Stomach (tissue), 8 donors: ENCODE measurements at regions not wholly inside any gene's neighbourhood (a gene's known extent, or its start where the extent isn't known, plus 50 kb on each side); places are given as distances from the start of the nearest gene placed in this dataset.

ENCODE experiments used
- DNase-seq, 2 donors: peaks; one replicate each; pipeline versions ENCODE4 v3.0.0 to v3.0.0-alpha.2; 2013 to 2019
- H3K27ac ChIP-seq, 5 donors: fragments of 200-600 bp in 4 of 5; sonication (generic) in 4 of 5; one replicate each; pipeline ENCODE4 v1.5.1; 2013 to 2019; ENCODE audit warnings: mild to moderate bottlenecking in 1 of 5, moderate library complexity in 1 of 5
- H3K27me3 ChIP-seq, 3 donors: fragments of 200-600 bp; sonication (generic); one replicate each; pipeline ENCODE4 v1.5.1; 2017 to 2019; ENCODE audit warnings: mixed run types in 1 of 3
- H3K36me3 ChIP-seq, 4 donors: fragments of 200-600 bp; sonication (generic); 1 replicate in 3 of 4; 2 replicates in 1 of 4; pipeline ENCODE4 v1.5.1; 2016 to 2019
- H3K4me1 ChIP-seq, 4 donors: fragments of 200-600 bp; sonication (generic); one replicate each; pipeline ENCODE4 v1.5.1; 2016 to 2019
- H3K4me3 ChIP-seq, 4 donors: fragments of 200-600 bp; sonication (generic) in 3 of 4; one replicate each; pipeline ENCODE4 v1.5.1; 2016 to 2019; ENCODE audit warnings: mild to moderate bottlenecking in 1 of 4
- H3K9me3 ChIP-seq, 4 donors: fragments of 200-600 bp; sonication (generic); one replicate each; pipeline ENCODE4 v1.5.1; 2016 to 2019
- EP300 ChIP-seq: sonication (generic); formaldehyde crosslinking; IDR thresholded peaks from one replicate; pipeline ENCODE4 v1.6.1; 2017; ENCODE audit warnings: antibody characterized with exemption
- POLR2A ChIP-seq, 4 donors: fragments of 450-650 bp; IDR thresholded peaks; one replicate each; pipeline ENCODE4 v1.6.1; 2016; ENCODE audit warnings: antibody characterized with exemption in 4 of 4, control low read depth in 2 of 4, mild to moderate bottlenecking in 1 of 4, moderate library complexity in 1 of 4
- POLR2AphosphoS5 ChIP-seq, 3 donors: sonication (generic); formaldehyde crosslinking; IDR thresholded peaks; one replicate each; pipeline ENCODE4 v1.6.1; 2016; ENCODE audit warnings: antibody characterized with exemption in 3 of 3
- WGBS, 5 donors: extraction: QIAGEN DNeasy Blood & Tissue Kit in 3 of 5; methylation state at CpG; one replicate each; pipeline versions ENCODE4 v1.1.5 to v1.1.7; 2013 to 2018; 5-methylcytosine and 5-hydroxymethylcytosine counted together
- intact Hi-C: fragments of 100-400 bp; cut with DNase I; formaldehyde crosslinking; loops from one replicate; pipeline ENCODE4 v1.15.1; 2023; ENCODE audit warnings: low total_unique reads
- TF ChIP-seq, protein P1 (sequence below), 7 experiments: fragments of 450-650 bp in 4 of 7; fragments of 200-600 bp in 3 of 7; sonication (generic) in 3 of 7; IDR thresholded peaks; one replicate each; pipeline ENCODE4 v1.5.1; 2016 to 2019; ENCODE audit warnings: antibody characterized with exemption in 7 of 7, control low read depth in 2 of 7, mild to moderate bottlenecking in 1 of 7
- donor health status: healthy with polysubstance abuse.
- donor health status: Bipolar disorder and iron deficiency.
- donor health status: healthy.

DNA sequence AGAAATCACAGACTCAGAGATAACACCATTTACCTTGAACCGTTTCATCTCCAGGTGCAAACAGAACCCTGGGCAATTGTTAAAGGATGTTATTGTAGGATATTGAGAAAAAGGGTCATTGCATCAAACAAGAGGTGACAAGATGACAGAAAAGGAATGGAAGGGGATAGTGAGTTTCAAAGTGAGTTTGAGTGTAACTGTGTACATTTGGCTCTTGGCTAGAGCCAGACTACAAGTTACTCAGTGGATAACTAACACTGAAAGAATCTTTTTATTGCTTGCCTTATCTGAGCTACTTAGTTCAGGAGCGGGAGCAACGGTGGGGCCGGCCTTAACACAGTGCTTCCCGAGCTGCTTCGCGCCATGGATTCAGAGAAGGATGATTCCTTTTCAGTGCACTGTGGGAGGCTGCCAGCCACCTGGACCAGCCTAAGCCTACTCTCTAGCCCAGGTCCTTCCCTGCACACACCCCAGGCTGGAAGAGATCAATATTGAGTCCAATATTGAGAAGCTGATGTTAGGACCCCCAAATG is 193.4 kb downstream of the ATPSCKMT start:
- Histone ChIP-seq H3K4me3 (no peak overlapping the region), H3K36me3 (no peaks in the 10 kb centered on the region), H3K9me3 (peaks cover 0 to 25% (median 22%) of the 10 kb centered on the region in 4 donors), H3K27ac (no peak overlapping the region), H3K4me1 (no peaks in the 10 kb centered on the region), H3K27me3 (peaks cover 0 to 13% (median 2%) of the 10 kb centered on the region in 3 donors)
- intact Hi-C loops = no loop called here
- DNase-seq = no peak
- 28 to 54% (median 42%) methylated on average over 7 of the region's 7 CpGs for whole genome bisulfite sequencing, 5 donors
- TF ChIP-seq, protein P1, sequence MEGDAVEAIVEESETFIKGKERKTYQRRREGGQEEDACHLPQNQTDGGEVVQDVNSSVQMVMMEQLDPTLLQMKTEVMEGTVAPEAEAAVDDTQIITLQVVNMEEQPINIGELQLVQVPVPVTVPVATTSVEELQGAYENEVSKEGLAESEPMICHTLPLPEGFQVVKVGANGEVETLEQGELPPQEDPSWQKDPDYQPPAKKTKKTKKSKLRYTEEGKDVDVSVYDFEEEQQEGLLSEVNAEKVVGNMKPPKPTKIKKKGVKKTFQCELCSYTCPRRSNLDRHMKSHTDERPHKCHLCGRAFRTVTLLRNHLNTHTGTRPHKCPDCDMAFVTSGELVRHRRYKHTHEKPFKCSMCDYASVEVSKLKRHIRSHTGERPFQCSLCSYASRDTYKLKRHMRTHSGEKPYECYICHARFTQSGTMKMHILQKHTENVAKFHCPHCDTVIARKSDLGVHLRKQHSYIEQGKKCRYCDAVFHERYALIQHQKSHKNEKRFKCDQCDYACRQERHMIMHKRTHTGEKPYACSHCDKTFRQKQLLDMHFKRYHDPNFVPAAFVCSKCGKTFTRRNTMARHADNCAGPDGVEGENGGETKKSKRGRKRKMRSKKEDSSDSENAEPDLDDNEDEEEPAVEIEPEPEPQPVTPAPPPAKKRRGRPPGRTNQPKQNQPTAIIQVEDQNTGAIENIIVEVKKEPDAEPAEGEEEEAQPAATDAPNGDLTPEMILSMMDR (IDR thresholded peaks at IDR 0.05) = no peak
- no peak for TF ChIP-seq POLR2A (IDR thresholded peaks at IDR 0.05)
- no peak for TF ChIP-seq EP300
- no peak for TF ChIP-seq POLR2AphosphoS5 (IDR thresholded peaks at IDR 0.05)

DNA sequence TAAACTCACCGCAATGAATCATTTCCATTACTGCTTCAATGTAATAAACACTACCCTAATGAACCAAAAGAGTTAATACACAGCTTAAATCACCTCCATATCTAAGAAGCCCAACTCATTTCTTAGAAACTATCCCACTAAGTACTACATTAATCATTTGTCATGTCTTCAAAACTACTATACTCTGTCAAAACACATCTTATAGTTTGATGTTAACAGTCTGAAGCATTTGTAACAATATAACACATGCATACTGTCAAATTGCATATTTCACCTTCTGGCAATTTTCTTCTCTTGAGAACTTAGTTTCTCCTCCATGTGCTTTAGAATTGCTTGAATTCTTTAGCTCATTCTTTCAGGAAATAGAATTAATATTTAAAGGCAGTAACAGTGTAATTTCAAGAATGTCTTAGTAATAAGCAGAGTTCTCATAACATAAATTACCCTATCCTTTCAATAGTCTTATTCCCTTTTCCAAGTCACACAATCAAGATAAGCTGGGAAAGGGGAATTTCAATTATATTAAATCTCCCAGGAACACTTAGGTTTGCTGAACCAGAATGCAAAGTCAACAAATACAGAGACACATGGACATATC is 199.7 kb downstream of the ATPSCKMT start:
- Histone ChIP-seq H3K4me1 (no peaks in the 10 kb centered on the region), H3K9me3 (peaks cover 0 to 32% (median 26%) of the 10 kb centered on the region in 4 donors), H3K4me3 (no peak overlapping the region), H3K27ac (no peak overlapping the region), H3K27me3 (no peaks in the 10 kb centered on the region), H3K36me3 (no peaks in the 10 kb centered on the region)
- TF ChIP-seq EP300 (no peak), POLR2AphosphoS5 (IDR thresholded peaks at IDR 0.05) (no peak), POLR2A (IDR thresholded peaks at IDR 0.05) (no peak)
- TF ChIP-seq, protein P1 (IDR thresholded peaks at IDR 0.05) = no peak
- 71 to 98% (median 83%) methylated on average over 1 of the region's 1 CpG for WGBS, 5 donors
- no peak for DNase-seq
- intact Hi-C loops = no loop called here

DNA sequence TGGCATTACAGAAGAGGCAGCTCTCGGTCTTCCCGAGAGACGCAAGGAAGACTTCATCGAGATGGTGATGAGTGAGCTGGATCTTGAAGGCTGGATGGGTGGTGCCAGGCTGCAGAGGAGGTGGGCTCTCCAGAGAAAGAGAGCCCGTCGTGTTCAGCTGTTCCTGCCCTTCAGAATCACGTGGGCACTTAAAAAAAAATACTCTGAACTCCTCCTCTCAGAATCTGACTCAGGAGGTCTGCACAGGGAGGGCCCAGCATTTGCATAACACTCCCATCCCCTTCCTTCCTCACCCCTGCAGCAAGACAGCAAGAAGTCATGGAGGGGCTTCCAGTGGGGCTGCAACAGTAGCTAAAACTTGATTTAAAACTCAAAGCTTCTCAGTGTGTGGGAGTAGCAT is 203.0 kb downstream of the ATPSCKMT start:
- H3K36me3 ChIP-seq = no peaks in the 10 kb centered on the region
- peaks cover 0 to 10% (median 8%) of the 10 kb centered on the region in 4 donors for H3K9me3 ChIP-seq
- TF ChIP-seq, protein P1 (IDR thresholded peaks at IDR 0.05) = no peak
- TF ChIP-seq POLR2AphosphoS5 (IDR thresholded peaks at IDR 0.05) = no peak
- no peak for TF ChIP-seq POLR2A (IDR thresholded peaks at IDR 0.05)
- TF ChIP-seq EP300 = no peak
- H3K4me3 ChIP-seq = no peak overlapping the region
- no peaks in the 10 kb centered on the region for H3K27me3 ChIP-seq
- H3K4me1 ChIP-seq = no peaks in the 10 kb centered on the region
- no peak overlapping the region for H3K27ac ChIP-seq
- WGBS, 5 donors = 66 to 76% (median 69%) methylated on average over 7 of the region's 7 CpGs
- intact Hi-C loops = no loop called here
- DNase-seq = no peak

DNA sequence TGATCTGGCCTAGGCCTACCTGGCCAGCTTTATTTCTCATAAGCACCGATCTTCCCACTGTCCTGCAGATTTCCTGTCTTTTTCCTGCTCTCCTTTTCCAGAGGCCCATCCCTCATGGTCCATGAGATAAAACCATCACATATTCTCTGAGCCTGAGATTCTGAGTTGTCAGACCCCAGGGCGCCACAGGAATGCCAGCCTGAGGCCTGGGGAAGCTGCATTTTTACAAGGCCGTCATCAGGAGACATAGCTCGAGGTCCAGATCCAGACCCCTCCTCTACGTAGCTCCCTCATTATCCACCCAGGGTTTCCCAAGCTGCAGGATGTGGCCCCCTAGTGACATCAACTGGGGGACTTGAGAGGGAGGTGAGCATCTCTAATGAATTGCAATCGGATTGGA is 204.3 kb downstream of the ATPSCKMT start:
- Histone ChIP-seq H3K27me3 (no peaks in the 10 kb centered on the region), H3K9me3 (peaks cover 0 to 9% (median 2%) of the 10 kb centered on the region in 4 donors), H3K4me1 (no peaks in the 10 kb centered on the region), H3K27ac (no peak overlapping the region), H3K36me3 (no peaks in the 10 kb centered on the region), H3K4me3 (no peak overlapping the region)
- 76 to 86% (median 83%) methylated on average over 6 of the region's 6 CpGs for WGBS, 5 donors
- TF ChIP-seq EP300 (no peak), POLR2A (IDR thresholded peaks at IDR 0.05) (no peak), POLR2AphosphoS5 (IDR thresholded peaks at IDR 0.05) (no peak)
- TF ChIP-seq, protein P1 (IDR thresholded peaks at IDR 0.05) = no peak
- intact Hi-C loops = no loop called here
- DNase-seq = no peak
